Liver (tissue), 8 donors: ENCODE measurements at regions not wholly inside any gene's neighbourhood (a gene's known extent, or its start where the extent isn't known, plus 50 kb on each side); places are given as distances from the start of the nearest gene placed in this dataset.

Experiments
- DNase-seq: peaks from one replicate; pipeline ENCODE4 v3.0.0-alpha.2; 2017; ENCODE audit warnings: low spot score
- H3K27ac ChIP-seq, 2 donors: one replicate each; pipeline ENCODE4 v1.7.0; 2013; ENCODE audit warnings: inconsistent platforms in 2 of 2, low read length in 2 of 2, control low read depth in 1 of 2, low read depth in 1 of 2, mild to moderate bottlenecking in 1 of 2
- H3K27me3 ChIP-seq, 4 donors: one replicate each; pipeline versions ENCODE4 v1.6.1 to v1.7.0; 2013; ENCODE audit warnings: low read length in 3 of 4, inconsistent platforms in 1 of 4, mild to moderate bottlenecking in 1 of 4, moderate library complexity in 1 of 4; ENCODE audit not compliant: control insufficient read depth in 4 of 4, insufficient read depth in 4 of 4
- H3K36me3 ChIP-seq, 4 donors: one replicate each; pipeline versions ENCODE4 v1.6.1 to v1.7.0; 2013; ENCODE audit warnings: low read length in 3 of 4, mild to moderate bottlenecking in 3 of 4, low read depth in 1 of 4, moderate library complexity in 1 of 4; ENCODE audit not compliant: control insufficient read depth in 4 of 4, insufficient read depth in 3 of 4
- H3K4me1 ChIP-seq, 4 donors: one replicate each; pipeline versions ENCODE4 v1.6.1 to v1.7.0; 2013; ENCODE audit warnings: low read length in 3 of 4, mild to moderate bottlenecking in 3 of 4, moderate library complexity in 1 of 4; ENCODE audit not compliant: control insufficient read depth in 4 of 4, insufficient read depth in 4 of 4
- H3K4me3 ChIP-seq, 3 donors: one replicate each; pipeline versions ENCODE4 v1.6.1 to v1.7.0; 2013; ENCODE audit warnings: low read length in 3 of 3, control low read depth in 1 of 3, low read depth in 1 of 3, mild to moderate bottlenecking in 1 of 3
- H3K9ac ChIP-seq, 2 donors: one replicate each; pipeline ENCODE4 v1.7.0; 2013; ENCODE audit warnings: low read length in 2 of 2, mild to moderate bottlenecking in 2 of 2, moderate library complexity in 2 of 2, control low read depth in 1 of 2, low read depth in 1 of 2
- H3K9me3 ChIP-seq, 4 donors: one replicate each; pipeline versions ENCODE4 v1.6.1 to v1.7.0; 2013; ENCODE audit warnings: low read length in 3 of 4; ENCODE audit not compliant: control insufficient read depth in 4 of 4
- EGR1 ChIP-seq, 2 donors: IDR thresholded peaks; 2 replicates each; pipeline ENCODE4 v1.6.1; 2016 to 2018; ENCODE audit warnings: antibody characterized with exemption in 2 of 2, low read depth in 2 of 2
- FOXA1 ChIP-seq: IDR thresholded peaks from 2 replicates; pipeline ENCODE4 v1.6.1; 2016; ENCODE audit warnings: antibody characterized with exemption
- FOXA2 ChIP-seq: IDR thresholded peaks from 2 replicates; pipeline ENCODE4 v1.6.1; 2016; ENCODE audit warnings: antibody characterized with exemption
- GABPA ChIP-seq, 2 donors: IDR thresholded peaks in 1 of 2; conservative IDR thresholded peaks in 1 of 2; 2 replicates each; pipeline ENCODE4 v1.6.1; 2016; ENCODE audit warnings: antibody characterized with exemption in 2 of 2, mild to moderate bottlenecking in 1 of 2, moderate library complexity in 1 of 2
- HNF4A ChIP-seq, 2 donors: conservative IDR thresholded peaks; 2 replicates each; pipeline ENCODE4 v1.6.1; 2016; ENCODE audit warnings: antibody characterized with exemption in 2 of 2, mild to moderate bottlenecking in 2 of 2
- HNF4G ChIP-seq: IDR thresholded peaks from 2 replicates; pipeline ENCODE4 v1.6.1; 2016; ENCODE audit warnings: antibody characterized with exemption
- MAX ChIP-seq: IDR thresholded peaks from 2 replicates; pipeline ENCODE4 v1.6.1; 2016; ENCODE audit warnings: antibody characterized with exemption
- NR2F2 ChIP-seq: IDR thresholded peaks from 2 replicates; pipeline ENCODE4 v1.6.1; 2016; ENCODE audit warnings: antibody characterized with exemption
- RAD21 ChIP-seq, 2 donors: IDR thresholded peaks; 2 replicates each; pipeline ENCODE4 v1.6.1; 2016; ENCODE audit warnings: antibody characterized with exemption in 2 of 2, mild to moderate bottlenecking in 2 of 2
- RXRA ChIP-seq, 2 donors: IDR thresholded peaks; 2 replicates each; pipeline ENCODE4 v1.6.1; 2017 to 2018; ENCODE audit warnings: antibody characterized with exemption in 2 of 2, mild to moderate bottlenecking in 1 of 2
- YY1 ChIP-seq: IDR thresholded peaks from 2 replicates; pipeline ENCODE4 v1.6.1; 2016; ENCODE audit warnings: antibody characterized with exemption, mild to moderate bottlenecking
- WGBS: extraction: QIAGEN DNeasy Blood & Tissue Kit; methylation state at CpG from one replicate; pipeline ENCODE4 v1.1.7; 2013; 5-methylcytosine and 5-hydroxymethylcytosine counted together
- TF ChIP-seq, protein P1 (sequence below): IDR thresholded peaks from 2 replicates; pipeline ENCODE4 v1.6.1; 2016; ENCODE audit warnings: antibody characterized with exemption
- TF ChIP-seq, protein P2 (sequence below): IDR thresholded peaks from 2 replicates; pipeline ENCODE4 v1.6.1; 2016; ENCODE audit warnings: antibody characterized with exemption, mild to moderate bottlenecking
- TF ChIP-seq, protein P3 (sequence below): fragments of 150-350 bp; IDR thresholded peaks from 2 replicates; pipeline ENCODE4 v1.5.1; 2017; ENCODE audit warnings: improper control_type of control experiment, low read depth, low read length; ENCODE audit not compliant: missing input control
- donor health status: healthy.
- donor health status: healthy.
- donor health status: healthy.
- donor health status: healthy.
- donor health status: healthy.

DNA sequence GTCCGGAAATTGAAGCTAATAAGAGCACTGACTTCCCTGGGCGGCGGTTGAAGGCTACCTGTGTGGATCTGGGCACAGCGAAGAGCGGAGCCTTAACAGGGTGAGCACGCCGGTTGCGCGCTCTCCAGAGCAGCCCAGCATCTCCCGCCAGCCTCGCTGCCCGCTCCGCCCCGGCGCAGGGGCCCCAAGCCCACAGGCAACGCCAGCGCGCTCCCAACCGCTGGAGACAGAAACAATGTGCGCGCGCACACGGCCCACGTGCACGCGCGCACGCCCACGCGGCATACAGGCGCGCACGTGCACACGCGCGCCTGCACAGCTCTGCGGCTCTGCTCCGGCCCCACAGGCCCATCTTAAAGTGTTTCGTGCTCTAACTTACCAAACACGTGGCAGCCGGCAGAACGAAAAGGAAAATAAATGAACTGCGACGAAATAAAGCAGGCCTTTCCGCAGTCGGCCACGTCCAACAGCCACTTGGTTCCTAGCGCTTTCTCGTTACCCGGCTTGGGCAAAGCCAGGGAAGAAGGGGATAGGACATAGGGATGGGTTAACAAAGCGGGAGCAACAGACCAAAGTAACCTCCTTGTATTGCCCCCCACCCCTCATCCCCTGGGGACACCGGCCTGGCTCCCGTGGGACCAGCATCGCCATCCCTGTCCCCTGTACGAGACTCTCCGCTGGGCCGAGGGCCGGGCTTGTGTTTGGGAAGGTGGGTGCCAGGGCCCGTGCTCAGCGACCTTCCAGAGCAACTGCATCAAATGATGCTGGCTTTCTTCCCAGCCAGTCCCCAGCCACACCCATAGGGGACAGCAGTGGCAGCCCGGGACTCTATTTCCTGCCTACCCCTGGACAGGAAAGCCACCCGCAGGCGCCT lies 203.7 kb downstream of the ABHD5 start:
- TF ChIP-seq EGR1 (IDR thresholded peaks at IDR 0.05; ENCODE audit: low read depth in 2 of 2) (peak in 1 of 2 donors; percentile 22), HNF4G (no peak), RXRA (IDR thresholded peaks at IDR 0.05) (no peak), HNF4A (conservative IDR thresholded peaks at IDR 0.05) (no peak), MAX (peak; percentile 19), FOXA1 (no peak), RAD21 (IDR thresholded peaks at IDR 0.05) (no peak)
- TF ChIP-seq, protein P1, sequence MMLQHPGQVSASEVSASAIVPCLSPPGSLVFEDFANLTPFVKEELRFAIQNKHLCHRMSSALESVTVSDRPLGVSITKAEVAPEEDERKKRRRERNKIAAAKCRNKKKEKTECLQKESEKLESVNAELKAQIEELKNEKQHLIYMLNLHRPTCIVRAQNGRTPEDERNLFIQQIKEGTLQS = no peak
- Histone ChIP-seq H3K27ac (no peak overlapping the region), H3K9ac (no peak overlapping the region), H3K4me1 (peaks cover 3 to 12% (median 9%) of the 10 kb centered on the region in 4 donors), H3K36me3 (no peaks in the 10 kb centered on the region), H3K27me3 (peaks cover 0 to 3% (median under 1%) of the 10 kb centered on the region in 4 donors), H3K9me3 (peaks cover 0 to 7% (median 0%) of the 10 kb centered on the region in 4 donors), H3K4me3 (peak overlapping the region; percentile 5 to 63 (median 42))
- no peak for DNase-seq
- WGBS = 7% methylated on average over 63 of the region's 63 CpGs

- 63% methylated on average over 4 of the region's 4 CpGs for WGBS
- no peak overlapping the region for H3K4me3 ChIP-seq
- TF ChIP-seq FOXA1 (no peak), NR2F2 (no peak), MAX (no peak), YY1 (no peak), FOXA2 (no peak), GABPA (IDR thresholded peaks at IDR 0.05 in 1 of 2, conservative IDR thresholded peaks at IDR 0.05 in 1 of 2) (no peak), RAD21 (IDR thresholded peaks at IDR 0.05) (no peak)
- TF ChIP-seq, protein P2, sequence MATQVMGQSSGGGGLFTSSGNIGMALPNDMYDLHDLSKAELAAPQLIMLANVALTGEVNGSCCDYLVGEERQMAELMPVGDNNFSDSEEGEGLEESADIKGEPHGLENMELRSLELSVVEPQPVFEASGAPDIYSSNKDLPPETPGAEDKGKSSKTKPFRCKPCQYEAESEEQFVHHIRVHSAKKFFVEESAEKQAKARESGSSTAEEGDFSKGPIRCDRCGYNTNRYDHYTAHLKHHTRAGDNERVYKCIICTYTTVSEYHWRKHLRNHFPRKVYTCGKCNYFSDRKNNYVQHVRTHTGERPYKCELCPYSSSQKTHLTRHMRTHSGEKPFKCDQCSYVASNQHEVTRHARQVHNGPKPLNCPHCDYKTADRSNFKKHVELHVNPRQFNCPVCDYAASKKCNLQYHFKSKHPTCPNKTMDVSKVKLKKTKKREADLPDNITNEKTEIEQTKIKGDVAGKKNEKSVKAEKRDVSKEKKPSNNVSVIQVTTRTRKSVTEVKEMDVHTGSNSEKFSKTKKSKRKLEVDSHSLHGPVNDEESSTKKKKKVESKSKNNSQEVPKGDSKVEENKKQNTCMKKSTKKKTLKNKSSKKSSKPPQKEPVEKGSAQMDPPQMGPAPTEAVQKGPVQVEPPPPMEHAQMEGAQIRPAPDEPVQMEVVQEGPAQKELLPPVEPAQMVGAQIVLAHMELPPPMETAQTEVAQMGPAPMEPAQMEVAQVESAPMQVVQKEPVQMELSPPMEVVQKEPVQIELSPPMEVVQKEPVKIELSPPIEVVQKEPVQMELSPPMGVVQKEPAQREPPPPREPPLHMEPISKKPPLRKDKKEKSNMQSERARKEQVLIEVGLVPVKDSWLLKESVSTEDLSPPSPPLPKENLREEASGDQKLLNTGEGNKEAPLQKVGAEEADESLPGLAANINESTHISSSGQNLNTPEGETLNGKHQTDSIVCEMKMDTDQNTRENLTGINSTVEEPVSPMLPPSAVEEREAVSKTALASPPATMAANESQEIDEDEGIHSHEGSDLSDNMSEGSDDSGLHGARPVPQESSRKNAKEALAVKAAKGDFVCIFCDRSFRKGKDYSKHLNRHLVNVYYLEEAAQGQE = no peak
- TF ChIP-seq, protein P3, sequence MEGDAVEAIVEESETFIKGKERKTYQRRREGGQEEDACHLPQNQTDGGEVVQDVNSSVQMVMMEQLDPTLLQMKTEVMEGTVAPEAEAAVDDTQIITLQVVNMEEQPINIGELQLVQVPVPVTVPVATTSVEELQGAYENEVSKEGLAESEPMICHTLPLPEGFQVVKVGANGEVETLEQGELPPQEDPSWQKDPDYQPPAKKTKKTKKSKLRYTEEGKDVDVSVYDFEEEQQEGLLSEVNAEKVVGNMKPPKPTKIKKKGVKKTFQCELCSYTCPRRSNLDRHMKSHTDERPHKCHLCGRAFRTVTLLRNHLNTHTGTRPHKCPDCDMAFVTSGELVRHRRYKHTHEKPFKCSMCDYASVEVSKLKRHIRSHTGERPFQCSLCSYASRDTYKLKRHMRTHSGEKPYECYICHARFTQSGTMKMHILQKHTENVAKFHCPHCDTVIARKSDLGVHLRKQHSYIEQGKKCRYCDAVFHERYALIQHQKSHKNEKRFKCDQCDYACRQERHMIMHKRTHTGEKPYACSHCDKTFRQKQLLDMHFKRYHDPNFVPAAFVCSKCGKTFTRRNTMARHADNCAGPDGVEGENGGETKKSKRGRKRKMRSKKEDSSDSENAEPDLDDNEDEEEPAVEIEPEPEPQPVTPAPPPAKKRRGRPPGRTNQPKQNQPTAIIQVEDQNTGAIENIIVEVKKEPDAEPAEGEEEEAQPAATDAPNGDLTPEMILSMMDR = no peak
- peaks cover 0 to 8% (median 0%) of the 10 kb centered on the region in 4 donors for H3K9me3 ChIP-seq
- no peak overlapping the region for H3K9ac ChIP-seq
- DNase-seq = no peak
- no peaks in the 10 kb centered on the region for H3K36me3 ChIP-seq
- peaks cover 3 to 12% (median 9%) of the 10 kb centered on the region in 4 donors for H3K4me1 ChIP-seq
- H3K27me3 ChIP-seq = peaks cover 0 to 3% (median under 1%) of the 10 kb centered on the region in 4 donors
- H3K27ac ChIP-seq = no peak overlapping the region
Measured at GRCh38 chr3:43895573-43895972, 204.8 kb downstream of the ABHD5 start.
